ENCODE measurements at regions not wholly inside any gene's neighbourhood (a gene's known extent, or its start where the extent isn't known, plus 50 kb on each side); places are given as distances from the start of the nearest gene placed in this dataset.

DNA sequence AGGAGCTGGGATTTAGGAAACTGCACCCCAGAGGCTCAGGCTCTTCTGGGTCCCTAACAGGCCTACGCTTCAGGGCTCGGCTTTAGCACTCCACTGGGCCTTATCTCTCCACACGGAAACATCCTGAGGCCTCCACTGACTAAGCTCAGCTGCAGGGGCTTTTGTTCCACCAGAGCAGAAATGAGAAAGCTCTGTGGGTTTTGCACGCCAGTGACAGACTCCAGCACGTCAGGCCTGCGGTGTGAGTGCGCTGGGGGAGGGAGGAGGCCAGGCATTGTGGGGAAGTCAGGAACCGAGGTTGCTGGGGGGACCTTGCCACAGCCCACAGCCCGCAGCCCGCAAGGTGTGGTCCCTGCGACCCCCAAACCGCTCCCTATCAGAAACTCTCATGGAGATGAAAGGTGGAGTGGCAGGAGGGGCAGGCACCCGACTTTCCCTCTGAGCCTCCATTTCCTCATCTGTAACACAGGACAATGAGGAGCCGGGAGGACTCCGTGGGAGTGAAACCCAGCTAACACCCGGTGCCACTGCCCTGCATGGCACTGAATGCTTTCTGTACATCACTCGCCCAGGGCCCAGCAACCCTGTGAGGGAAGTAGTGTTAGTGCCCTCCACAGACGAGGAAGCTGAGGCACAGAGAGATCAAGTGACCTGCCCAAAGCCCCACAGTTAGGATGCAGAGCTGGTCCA, 106.5 kb downstream of the TPRA1 start:
- peak; percentile 91 for DNase-seq

DNA sequence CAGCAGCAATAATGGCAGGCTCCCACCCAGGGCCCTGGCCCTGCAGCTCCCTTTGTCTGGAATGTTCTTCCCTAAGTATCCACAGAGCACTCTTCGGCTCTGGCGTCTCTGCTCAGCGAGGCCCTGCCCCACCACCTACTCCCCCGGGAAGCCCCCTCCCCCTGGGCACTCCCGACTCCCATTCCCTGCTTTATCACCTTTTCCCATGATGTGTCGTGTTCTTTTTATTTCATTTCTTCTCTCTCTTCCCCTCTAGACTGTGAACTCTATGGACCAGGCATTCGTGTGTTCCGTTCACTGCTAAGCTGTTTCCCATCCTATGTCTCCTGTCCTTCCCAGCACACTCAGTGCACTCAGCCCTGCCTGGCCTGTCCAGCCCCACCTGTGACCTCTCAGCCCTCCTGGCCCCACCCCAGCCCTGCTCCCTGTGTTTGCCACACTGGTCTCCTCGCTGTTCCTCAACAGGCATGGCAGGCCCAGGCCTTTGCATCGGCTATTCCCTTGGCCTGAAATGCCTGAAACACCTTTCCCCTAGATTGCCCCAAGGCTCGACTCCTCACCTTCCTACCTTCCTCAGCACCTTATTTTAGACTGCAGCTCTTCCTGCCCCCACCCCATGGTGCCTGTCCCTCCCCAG, 107.4 kb downstream of the TPRA1 start:
- DNase-seq = no peak

DNA sequence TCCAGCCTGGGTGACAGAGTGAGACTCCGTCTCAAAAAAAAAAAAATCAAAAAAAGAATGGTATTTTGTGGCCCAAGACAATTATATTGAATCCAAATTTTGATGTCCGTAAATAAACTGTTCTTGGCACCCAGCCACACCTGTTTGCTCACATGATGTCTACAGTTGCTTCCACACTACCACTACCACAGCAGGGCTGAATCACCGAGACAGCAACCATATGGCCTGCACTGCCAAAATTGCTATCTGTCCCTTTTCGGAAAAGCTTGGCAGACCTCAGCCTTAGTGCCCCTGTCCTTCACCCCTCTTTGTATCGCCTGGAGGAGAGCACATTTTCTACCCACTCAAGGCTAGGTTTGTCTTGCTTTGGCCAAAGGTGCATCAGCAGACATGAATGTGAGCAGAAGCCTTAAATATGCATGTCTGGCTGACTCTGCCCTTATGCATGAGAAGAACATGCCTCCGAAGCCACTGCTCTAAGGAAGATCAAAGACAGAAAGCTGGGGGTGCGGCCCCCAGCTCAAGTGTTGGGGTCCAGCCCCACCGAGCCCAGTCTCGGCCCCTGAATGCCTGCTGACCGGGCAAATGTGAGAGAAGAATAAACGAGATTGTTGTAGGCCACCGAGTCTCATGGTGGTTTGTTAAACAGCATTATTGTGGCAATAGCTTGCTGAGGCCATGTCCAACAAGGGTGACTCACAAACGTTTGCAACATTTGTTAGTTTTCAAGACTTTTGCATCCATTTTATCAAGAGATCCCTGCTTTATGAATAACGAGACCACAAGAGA, 108.1 kb downstream of the TPRA1 start:
- no peak for DNase-seq

DNA sequence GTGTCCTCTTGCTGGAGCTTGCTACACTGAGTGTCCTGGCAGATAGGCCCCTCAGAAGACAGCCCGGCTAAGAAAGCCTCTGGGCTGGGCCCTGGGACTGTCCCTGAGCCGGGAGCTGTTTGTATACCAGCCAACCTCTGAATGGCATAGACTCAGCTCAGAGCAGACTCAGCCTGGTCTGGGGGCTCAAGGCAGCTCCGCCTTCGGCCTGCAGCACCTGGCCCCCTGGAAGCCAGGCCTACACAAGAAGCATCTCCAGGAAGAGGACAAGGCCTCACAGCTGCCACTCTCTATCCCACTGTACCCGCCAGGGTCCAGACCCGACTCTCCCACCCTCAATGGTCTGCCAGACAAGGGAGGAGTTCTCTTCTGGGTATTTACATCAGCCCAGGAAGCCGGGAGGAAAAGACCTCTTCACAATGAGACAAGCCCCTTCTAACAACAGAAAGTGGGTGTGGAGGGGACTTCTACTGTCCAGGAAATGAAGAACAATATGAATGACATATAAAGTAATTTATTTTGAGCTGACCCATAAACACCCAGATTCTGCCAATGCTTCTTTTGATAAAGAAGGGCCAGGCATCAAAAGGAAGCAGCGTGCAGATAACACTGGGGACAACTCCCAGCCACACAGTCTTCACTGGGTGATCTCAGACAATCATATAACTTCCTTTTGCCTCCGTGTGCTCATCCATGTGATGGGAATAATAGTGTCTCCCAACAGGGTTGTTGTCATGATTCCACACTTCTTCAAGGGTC, 110.2 kb downstream of the TPRA1 start:
- no peak for DNase-seq

DNA sequence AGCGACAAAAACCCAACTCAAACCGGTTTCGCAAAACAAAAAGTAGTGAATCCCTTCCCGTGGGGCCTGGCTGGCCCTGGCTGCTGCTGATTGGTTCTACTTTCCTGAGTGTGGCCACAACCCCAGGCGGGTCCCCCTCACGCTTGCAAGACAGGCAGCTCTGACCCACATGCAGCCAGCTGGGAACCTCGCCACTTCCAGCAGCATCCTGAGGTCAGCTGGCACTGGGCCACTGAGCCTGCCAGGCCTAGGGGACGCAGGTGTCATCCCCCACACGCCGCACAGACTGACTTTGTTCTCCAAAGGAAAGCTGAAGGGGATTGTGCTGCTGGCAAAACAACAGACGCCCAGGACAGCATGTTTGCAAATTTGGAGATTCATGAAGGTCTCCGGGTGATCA, 111.1 kb downstream of the TPRA1 start:
- DNase-seq = no peak

DNA sequence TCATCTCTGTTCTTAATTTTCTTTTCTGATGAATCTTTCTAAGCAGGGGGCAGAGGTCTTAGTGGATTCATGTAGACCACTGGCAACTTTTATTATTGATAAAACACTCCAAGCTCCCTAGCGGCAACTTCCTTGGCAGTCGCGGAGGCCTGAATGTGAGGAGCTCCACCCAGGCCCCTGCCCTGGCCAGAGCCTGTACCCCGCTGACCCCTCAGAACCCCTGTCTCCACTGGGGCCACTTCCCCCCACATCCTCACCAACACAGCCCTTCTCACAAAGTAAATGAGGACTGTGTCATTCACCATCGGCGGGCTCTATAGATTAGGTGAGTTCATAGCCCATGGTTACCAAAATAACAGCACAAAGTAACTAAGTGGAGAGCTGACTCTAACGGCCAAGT, 111.6 kb downstream of the TPRA1 start:
- DNase-seq = no peak

DNA sequence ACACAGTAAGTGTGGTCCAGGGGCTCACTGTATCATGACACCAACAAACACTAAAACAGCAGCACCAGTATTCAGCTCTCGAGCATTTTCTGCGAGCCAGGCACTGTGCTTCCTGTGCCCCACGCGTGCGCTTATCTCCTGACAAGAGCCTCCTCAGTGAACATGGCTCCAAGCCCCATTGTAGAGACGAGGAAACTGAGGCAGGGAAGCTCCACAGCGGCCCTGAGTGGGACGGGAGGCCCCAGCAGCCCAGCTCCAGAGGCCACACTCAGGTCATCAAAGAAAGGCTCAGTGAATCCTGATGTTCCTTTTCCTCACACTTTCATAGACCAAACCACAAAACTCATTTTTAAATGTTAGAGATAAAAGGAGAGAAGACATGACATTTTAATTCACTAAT, 113.1 kb downstream of the TPRA1 start:
- DNase-seq = no peak

DNA sequence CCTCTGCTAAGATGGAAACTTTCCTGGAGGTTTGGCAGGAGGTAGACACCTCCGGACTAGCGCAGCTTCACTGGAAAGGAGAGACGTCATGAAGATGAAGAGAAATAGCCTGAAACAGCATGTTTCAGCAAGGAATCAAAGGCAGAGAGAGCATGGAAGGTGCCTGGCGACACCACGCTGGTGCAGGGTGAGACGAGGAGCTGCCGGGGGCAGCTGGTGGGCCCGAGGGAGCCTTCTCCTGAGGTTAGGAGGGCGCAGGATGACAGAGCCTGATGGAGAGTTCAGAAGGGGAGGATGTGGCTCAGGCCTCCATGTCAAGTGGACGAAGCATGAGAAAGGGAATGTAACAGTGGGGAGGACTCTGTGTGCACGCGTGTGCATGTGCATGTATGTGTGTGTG, 113.6 kb downstream of the TPRA1 start:
- DNase-seq = no peak

DNA sequence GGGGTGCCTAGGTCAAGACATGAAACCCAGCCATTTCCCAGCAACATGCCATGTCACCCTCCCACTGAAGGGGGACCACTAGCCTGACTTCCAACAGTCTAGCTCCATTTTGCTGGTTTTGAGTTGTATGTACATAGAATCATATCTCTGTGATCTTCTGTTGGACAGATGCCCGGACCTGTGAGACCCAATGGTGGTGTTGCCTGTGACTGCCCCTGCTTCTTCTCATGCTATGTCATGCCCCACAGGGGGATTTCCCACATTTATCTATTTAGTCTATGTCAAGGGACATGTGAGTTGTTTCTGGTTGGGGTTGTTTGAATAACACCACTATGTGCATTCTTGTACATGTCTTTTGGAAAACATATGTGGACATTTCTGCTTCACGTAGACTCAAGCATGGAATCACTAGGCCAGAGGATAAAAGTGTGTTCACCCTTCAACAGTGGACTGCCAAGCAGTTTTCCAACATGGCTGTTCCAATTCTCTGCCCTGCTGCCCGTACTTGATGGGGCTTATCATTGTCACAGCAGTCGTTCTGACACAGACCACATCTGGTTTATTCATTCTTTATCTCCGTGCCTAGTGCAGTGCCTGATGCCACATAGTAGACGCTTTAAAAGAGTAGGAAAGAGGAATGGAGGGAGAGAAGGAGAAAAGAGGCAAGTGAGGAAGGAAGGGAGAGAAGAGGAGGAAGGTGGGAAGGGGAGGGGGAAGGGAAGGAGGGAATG, 114.4 kb downstream of the TPRA1 start:
- DNase-seq = no peak

DNA sequence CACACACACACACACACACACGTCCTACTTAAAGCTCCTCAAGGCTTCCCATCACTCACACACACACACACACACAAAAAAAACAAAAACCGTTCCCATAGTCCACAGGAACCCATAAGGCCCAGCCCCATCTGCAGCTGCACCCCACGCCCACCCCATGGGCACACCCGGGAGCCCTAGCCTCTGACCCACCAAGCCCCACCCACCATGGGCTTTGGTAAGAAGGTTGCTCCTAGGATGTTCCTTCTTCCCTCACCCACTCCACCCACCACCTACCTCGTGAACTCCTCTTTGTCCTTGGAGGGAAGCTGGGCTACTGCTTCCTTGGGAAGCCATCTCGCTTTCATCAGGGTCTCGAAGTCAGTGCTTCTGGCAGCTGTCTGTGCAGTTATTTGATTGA, 115.1 kb downstream of the TPRA1 start:
- DNase-seq = no peak

DNA sequence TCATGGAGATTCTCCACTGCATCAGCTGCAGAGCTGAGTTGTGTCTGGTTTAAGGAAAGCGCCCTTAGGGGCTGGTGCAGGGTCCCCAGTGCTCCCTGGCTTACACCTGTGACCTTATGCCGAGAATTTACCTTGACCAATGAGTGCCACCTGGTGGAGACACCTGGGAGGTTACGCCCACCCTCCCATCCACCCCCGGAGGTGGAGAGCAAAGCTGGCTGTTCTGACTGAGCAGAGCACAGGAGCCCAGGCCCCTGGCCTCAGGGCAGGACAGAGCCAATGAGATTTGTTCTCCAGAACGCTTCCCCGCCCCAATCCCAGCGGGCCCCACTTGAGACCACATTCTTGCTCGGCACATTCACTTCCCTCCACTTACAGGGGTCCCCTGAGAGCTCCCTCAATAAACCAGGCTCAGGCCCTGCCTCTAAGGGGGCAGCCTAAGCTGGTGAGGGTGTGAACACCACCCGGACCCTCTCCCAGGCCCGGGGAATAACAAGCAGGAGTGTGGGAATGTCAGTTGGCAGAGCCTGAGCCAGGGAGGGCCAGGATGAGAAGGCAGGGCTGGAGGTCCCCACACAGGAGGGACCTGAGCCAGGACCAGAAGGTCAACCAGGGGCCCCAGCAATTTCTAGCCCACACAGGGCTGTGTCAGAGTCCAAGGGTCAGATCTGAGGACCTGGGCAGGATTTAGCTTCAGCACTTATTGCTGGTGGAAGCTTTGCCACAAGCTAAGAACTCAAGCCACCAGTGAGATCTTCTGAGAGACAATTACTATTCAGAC, 117.1 kb downstream of the TPRA1 start:
- DNase-seq = peak; percentile 29

DNA sequence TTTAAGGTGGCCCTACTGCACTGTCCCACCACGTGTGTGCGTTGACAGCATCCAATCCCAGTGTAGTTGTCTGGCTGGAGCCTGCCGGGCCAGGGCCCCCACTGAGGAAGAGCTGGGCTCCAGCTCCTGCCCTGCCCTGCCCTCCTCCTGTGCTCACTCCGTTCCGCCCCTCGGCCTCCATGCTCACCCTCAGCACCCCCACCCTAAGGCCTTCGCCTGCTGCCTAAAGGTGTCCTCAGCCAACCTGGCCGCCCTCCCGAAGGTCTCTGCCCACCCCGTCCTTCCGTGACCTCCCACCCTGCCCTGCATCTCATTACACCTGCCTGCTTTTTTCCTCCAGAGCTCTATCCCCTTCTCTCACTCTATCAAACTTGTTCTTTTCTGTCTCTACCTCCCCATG, 118.0 kb downstream of the TPRA1 start:
- DNase-seq = no peak

DNA sequence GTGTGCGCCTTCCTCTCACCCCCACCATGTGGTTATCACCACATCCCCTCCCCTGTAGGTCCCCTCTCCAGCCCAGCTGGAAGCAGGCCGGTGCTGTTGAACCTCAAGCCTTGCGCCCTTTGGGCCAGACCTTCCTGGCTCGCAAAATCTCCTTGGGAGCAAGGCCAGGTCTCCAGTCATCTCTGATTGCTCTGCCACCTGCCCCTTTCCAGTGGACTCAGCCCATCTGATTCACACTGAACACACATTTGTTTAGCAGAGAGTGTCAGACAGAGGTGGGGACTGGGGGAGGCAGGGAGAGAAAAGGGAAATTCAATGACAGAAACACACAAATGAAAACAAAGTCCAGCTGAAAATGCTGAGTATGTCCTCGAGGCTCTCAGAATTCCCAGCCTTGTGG, 119.4 kb downstream of the TPRA1 start:
- no peak for DNase-seq

DNA sequence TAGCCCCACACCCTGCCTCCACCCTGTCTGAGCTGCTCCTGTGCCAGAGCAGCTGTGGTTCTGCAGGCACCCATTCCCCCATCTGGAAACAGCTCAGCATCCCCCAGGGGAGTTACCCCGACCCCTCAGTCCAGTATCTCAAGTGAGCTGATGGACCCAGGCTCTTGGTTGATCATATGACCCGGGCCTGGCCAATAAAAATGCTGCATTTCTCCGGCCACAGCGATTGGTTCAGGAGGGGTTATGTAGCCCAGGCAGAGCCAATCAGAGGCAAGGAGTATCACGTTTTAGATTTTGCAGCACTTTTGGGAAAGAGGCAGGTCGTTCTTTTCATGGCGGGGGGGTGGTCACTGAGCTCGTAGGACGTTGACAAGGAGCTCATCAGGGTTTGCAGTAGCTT, 120.8 kb downstream of the TPRA1 start:
- DNase-seq = no peak

DNA sequence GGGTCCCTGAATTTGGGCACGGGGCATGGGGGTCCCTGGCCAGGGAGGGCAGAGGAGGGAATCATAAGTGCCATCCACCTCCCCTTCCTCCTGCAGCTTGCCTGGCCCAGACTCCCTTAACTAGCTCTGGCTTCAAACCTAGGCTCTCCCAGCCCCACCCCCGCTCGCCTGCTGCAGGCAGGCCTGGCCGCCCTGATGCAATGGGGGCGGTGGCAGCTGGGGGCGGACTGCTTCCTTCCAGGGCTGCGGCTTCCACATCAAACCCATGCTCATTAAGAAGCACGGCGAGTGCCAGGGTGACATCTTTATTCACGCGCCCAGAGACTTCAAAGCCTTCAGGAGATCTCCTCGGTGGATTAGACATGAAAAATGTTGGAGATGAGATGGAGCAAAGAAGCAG, 123.1 kb downstream of the TPRA1 start:
- DNase-seq = peak; percentile 11

DNA sequence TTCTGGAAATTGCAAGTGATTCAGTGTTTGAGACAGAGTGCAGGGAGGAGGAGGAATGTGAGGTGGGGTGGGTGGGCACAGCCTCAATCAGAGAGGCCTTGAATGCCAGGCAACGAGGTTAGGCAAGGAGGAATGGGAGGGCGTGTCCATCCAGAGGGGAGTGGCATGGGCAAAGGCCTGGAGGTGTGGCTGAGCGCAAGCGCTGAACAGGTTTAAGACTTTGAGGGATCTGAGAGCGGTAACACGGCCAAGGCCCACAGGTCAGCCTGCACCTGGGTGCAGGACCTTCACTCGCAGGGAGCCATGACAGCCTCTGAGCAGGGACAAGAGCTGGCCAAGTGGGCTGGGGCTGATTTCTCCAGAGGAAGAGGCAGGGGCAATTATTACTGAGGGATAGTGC, 125.9 kb downstream of the TPRA1 start:
- no peak for DNase-seq

DNA sequence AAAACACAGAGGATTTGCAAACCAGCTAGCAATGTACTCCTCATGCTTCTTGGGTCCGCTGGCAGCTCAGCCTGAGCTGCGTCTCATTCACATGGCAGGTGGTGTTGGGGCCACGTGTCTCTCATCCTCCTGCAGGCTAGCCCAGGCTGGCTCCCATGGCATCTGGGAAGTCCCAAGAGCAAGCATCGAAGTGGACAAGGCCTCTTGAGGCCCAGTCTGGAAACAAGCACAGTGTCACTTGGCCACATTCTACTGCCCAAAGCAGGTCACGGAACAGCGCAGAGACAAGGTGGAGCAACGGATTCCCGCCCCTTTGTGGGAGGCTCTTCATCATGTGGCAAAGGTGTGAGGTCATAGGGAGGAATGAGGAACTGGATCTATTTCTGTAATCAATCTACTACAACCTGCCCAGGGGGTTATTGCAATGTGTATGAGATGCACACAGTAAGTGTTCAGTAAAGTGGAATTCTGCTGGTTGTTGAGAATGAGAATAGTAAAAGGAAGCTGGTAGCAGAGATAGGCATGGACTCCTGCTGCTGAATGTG, 128.3 kb downstream of the TPRA1 start:
- no peak for DNase-seq

DNA sequence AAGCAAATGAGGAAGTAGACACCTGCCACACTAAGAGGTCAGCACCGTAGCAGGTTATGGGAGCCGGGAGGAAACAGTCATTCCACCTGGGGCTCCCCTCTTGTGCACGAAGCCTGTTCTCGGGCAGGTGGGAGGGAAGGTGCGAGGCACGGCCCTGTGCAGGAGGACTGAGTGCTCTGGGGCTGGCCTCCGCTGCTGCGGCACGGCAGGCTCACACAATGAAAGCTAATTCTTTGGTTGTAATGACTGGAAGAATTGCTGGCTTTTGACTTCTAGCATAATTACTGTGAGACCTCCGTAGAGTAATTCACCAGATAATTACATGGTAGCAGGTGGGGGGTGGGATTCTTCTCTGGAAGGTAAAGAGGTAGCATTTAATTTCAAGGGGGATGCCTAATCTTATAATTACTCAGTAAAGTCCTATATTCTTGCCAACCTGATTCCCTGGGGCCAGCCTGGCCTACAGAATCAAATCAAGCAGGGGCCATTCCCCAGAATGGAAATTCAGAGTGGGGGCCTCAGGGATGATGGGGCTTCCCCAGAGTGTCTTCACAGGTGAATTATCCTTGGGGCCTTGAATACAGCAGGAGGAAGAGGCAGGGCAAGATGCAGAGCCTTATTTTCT, 129.1 kb downstream of the TPRA1 start:
- no peak for DNase-seq

DNA sequence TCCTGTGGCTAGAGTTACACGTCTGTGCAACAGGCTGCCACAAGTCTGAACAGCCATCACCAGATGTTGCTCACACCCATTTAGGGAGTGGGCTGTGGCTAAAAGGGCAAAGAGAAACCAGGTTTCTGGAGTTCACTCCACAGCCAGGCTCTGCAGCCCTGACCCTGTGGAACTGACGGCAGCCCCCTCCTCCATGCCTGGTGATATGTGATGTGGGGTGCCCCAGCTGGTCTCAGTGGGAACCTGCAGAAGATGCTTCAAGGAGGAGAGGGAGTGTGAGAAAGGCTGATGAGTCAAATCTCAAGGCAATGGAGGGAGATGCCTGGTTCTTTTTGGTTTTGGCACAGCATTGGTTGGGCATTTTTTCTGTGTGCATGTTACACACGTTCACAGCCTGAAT, 130.6 kb downstream of the TPRA1 start:
- DNase-seq = no peak

DNA sequence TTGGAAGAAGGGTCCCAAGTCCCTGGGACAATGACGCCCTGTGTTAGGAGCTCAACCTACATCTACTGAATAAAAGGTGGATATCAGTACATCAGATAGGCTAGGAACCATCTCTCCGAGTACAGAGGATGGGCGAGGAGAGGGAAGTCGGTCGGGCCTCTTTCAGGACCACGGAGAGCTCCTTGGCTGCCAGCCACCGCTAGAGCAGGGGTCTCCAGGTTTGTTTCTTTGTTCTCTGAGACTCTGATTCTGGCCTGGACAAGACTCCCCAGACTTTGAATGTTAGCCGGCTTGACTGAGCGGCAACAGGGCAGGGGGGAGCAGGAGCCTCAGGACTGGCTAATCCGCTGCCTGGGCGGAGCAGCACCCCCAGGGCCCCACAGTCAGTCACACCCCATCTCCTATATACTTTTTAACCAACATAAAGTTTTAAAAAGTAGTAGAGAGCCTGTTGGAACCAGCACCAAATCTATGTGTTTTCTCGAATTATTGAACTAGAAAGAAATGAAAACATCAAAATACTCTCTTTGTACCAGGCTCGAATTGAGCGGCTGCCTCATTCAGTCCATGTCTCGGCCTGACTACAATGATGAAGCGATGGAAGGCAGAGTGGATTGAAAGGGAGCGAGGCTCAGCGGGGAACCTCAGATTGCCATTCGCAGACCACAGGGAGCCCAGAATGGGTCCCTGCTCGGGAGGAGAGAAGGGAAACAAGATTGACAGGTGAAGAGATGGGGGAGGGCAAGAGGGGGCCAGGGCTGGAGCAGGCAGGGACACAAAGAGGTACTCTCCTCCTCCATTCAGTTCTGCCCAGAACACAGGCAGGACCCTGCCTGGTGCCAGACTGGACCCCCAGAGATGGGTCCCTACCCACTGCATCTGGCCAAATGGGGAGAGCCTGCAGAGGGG, 131.6 kb downstream of the TPRA1 start:
- no peak for DNase-seq

All from activated CD4-positive, alpha-beta T cell treated with anti-CD3 and anti-CD28 coated beads, Interleukin-2, amount 50 U/mL, for 16 hours (primary cell).